H1 (cell line): ENCODE measurements at regions not wholly inside any gene's neighbourhood (a gene's known extent, or its start where the extent isn't known, plus 50 kb on each side); places are given as distances from the start of the nearest gene placed in this dataset.

Source experiments
- CTCF ChIA-PET: fragments of 300-600 bp; sonication (Branson Sonifier 250); formaldehyde crosslinking; loops from one replicate; lab custom pipeline; 2021; ENCODE audit not compliant: partially characterized antibody; lab: Charles Lee
- POLR2A ChIA-PET: fragments of 300-600 bp; sonication (Branson Sonifier 250); formaldehyde crosslinking; loops from one replicate; lab custom pipeline; 2021; ENCODE audit warnings: inconsistent platforms; ENCODE audit not compliant: partially characterized antibody; lab: Charles Lee
- DNase-seq, 2 experiments: peaks; one replicate each; pipeline versions ENCODE4 v3.0.0 to v3.0.0-alpha.2; 2010 to 2022; ENCODE audit warnings: low spot score in 2 of 2, low read depth in 1 of 2, mixed read lengths in 1 of 2
- FAIRE-seq: peaks from 2 replicates; lab custom pipeline; 2011; peaks lifted over from hg19 to GRCh38; lab: Jason Lieb, UNC
- H2AFZ ChIP-seq: 2 replicates; pipeline ENCODE4 v1.8.1; 2012; ENCODE audit warnings: low read length, inconsistent platforms
- H2AK5ac ChIP-seq: 2 replicates; pipeline ENCODE4 v1.6.1; 2013; ENCODE audit warnings: low read depth, low read length
- H2BK120ac ChIP-seq: replicated peaks from 2 replicates; pipeline ENCODE3; 2013; ENCODE audit warnings: low read depth, low read length, inconsistent platforms
- H2BK12ac ChIP-seq: 2 replicates; pipeline ENCODE4 v1.6.1; 2013; ENCODE audit warnings: low read depth, low read length
- H2BK15ac ChIP-seq: 2 replicates; pipeline ENCODE4 v1.6.1; 2013; ENCODE audit warnings: low read length
- H2BK20ac ChIP-seq: 2 replicates; pipeline ENCODE4 v1.6.1; 2013; ENCODE audit warnings: low read length
- H2BK5ac ChIP-seq: 2 replicates; pipeline ENCODE4 v1.6.1; 2013; ENCODE audit warnings: low read depth, low read length
- H3K14ac ChIP-seq: 2 replicates; pipeline ENCODE4 v1.6.1; 2013; ENCODE audit warnings: inconsistent platforms; ENCODE audit not compliant: insufficient read length
- H3K18ac ChIP-seq: 2 replicates; pipeline ENCODE4 v1.6.1; 2013; ENCODE audit warnings: low read length; ENCODE audit errors: extremely low read depth
- H3K23ac ChIP-seq: 2 replicates; pipeline ENCODE4 v1.6.1; 2013; ENCODE audit warnings: inconsistent platforms; ENCODE audit not compliant: insufficient read length
- H3K23me2 ChIP-seq: 2 replicates; pipeline ENCODE4 v1.6.1; 2013; ENCODE audit warnings: low read depth, low read length
- H3K27ac ChIP-seq: 2 replicates; pipeline ENCODE4 v1.6.1; 2011; ENCODE audit warnings: low read depth, low read length, inconsistent platforms
- H3K27me3 ChIP-seq, 4 experiments: replicated peaks in 1 of 4; 1 replicate in 1 of 4; 2 replicates in 3 of 4; pipeline versions ENCODE4 v1.6.1 to v1.8.1; 2011 to 2013; ENCODE audit warnings: low read length in 3 of 4, mild to moderate bottlenecking in 3 of 4, inconsistent platforms in 2 of 4, mixed read lengths in 2 of 4, moderate library complexity in 1 of 4; ENCODE audit not compliant: control insufficient read depth in 3 of 4, insufficient read depth in 3 of 4; ENCODE audit errors: extremely low read depth in 1 of 4
- H3K36me3 ChIP-seq, 4 experiments: 2 replicates each; pipeline versions ENCODE4 v1.6.1 to v1.8.1; 2011 to 2013; ENCODE audit warnings: mild to moderate bottlenecking in 4 of 4, low read length in 3 of 4, moderate library complexity in 2 of 4, control low read depth in 1 of 4, inconsistent platforms in 1 of 4; ENCODE audit not compliant: insufficient read depth in 4 of 4, control insufficient read depth in 2 of 4
- H3K4ac ChIP-seq: replicated peaks from 2 replicates; pipeline ENCODE3; 2013; ENCODE audit warnings: low read length, low read depth, mixed read lengths, inconsistent platforms; ENCODE audit not compliant: insufficient read length
- H3K4me1 ChIP-seq, 4 experiments: replicated peaks in 1 of 4; 1 replicate in 1 of 4; 2 replicates in 3 of 4; pipeline versions ENCODE4 v1.6.1 to v1.8.1; 2011 to 2013; ENCODE audit warnings: low read length in 3 of 4, inconsistent platforms in 2 of 4, mixed read lengths in 1 of 4; ENCODE audit not compliant: insufficient read depth in 4 of 4, control insufficient read depth in 3 of 4
- H3K4me2 ChIP-seq, 2 experiments: 2 replicates each; pipeline versions ENCODE4 v1.6.1 to v1.8.1; 2011 to 2013; ENCODE audit warnings: low read depth in 2 of 2, low read length in 2 of 2, control low read depth in 1 of 2, inconsistent platforms in 1 of 2, mild to moderate bottlenecking in 1 of 2; ENCODE audit not compliant: insufficient read depth in 1 of 2
- H3K4me3 ChIP-seq, 4 experiments: fragments of 200-600, 300-600 bp in 1 of 4; sonication (generic), shearing (Covaris generic), sonication (Bioruptor Twin) in 1 of 4; 2 replicates each; pipeline versions ENCODE4 v1.5.1 to v1.8.1; 2011 to 2016; ENCODE audit warnings: low read length in 4 of 4, low read depth in 3 of 4, control low read depth in 2 of 4, inconsistent platforms in 2 of 4, mild to moderate bottlenecking in 2 of 4, mixed read lengths in 1 of 4, moderate library complexity in 1 of 4; ENCODE audit not compliant: insufficient read depth in 2 of 4; ENCODE audit errors: extremely low read depth in 1 of 4
- H3K56ac ChIP-seq: replicated peaks from 2 replicates; pipeline ENCODE3; 2013; ENCODE audit warnings: low read depth, mild to moderate bottlenecking, mixed read lengths, low read length, inconsistent platforms; ENCODE audit not compliant: insufficient read length
- H3K79me1 ChIP-seq: 2 replicates; pipeline ENCODE4 v1.6.1; 2013; ENCODE audit warnings: low read depth, low read length, control low read depth
- H3K79me2 ChIP-seq, 2 experiments: 2 replicates each; pipeline versions ENCODE4 v1.6.1 to v1.8.1; 2012 to 2013; ENCODE audit warnings: low read length in 2 of 2, mild to moderate bottlenecking in 2 of 2, inconsistent platforms in 1 of 2; ENCODE audit not compliant: insufficient read depth in 2 of 2, control insufficient read depth in 1 of 2
- H3K9ac ChIP-seq, 4 experiments: replicated peaks in 1 of 4; 1 replicate in 1 of 4; 2 replicates in 3 of 4; pipeline versions ENCODE4 v1.6.1 to v1.8.1; 2011 to 2013; ENCODE audit warnings: low read depth in 3 of 4, low read length in 3 of 4, control low read depth in 2 of 4, mild to moderate bottlenecking in 2 of 4, moderate library complexity in 2 of 4, inconsistent platforms in 1 of 4; ENCODE audit errors: extremely low read depth in 1 of 4
- H3K9me3 ChIP-seq, 2 experiments: 2 replicates each; pipeline versions ENCODE4 v1.6.1 to v1.8.1; 2012 to 2013; ENCODE audit warnings: mild to moderate bottlenecking in 2 of 2, moderate library complexity in 2 of 2, control low read depth in 1 of 2, inconsistent platforms in 1 of 2, low read depth in 1 of 2, low read length in 1 of 2, mixed read lengths in 1 of 2; ENCODE audit not compliant: insufficient read depth in 2 of 2
- H4K20me1 ChIP-seq, 2 experiments: replicated peaks in 1 of 2; 2 replicates each; pipeline versions ENCODE3 to v1.8.1; 2011 to 2013; ENCODE audit warnings: inconsistent platforms in 2 of 2, low read length in 2 of 2, mild to moderate bottlenecking in 1 of 2; ENCODE audit not compliant: insufficient read depth in 2 of 2, control insufficient read depth in 1 of 2
- H4K5ac ChIP-seq: 2 replicates; pipeline ENCODE4 v1.6.1; 2013; ENCODE audit warnings: low read length, low read depth, mixed read lengths, inconsistent platforms; ENCODE audit not compliant: insufficient read length
- H4K8ac ChIP-seq: 2 replicates; pipeline ENCODE4 v1.8.0; 2013; ENCODE audit warnings: mild to moderate bottlenecking, moderate library complexity, low read length, inconsistent platforms; ENCODE audit not compliant: insufficient read depth; ENCODE audit errors: extremely low read depth
- H4K91ac ChIP-seq: replicated peaks from 2 replicates; pipeline ENCODE3; 2013; ENCODE audit warnings: low read length, mixed read lengths, inconsistent platforms; ENCODE audit not compliant: insufficient read length
- ATF3 ChIP-seq: IDR thresholded peaks from 2 replicates; pipeline ENCODE4 v1.6.1; 2011; ENCODE audit warnings: low read depth, mild to moderate bottlenecking, low read length; ENCODE audit not compliant: insufficient read depth
- CTBP2 ChIP-seq: IDR thresholded peaks from 2 replicates; pipeline ENCODE4 v1.7.0; 2011; ENCODE audit warnings: borderline replicate concordance, mild to moderate bottlenecking, moderate library complexity, mixed read lengths, low read length; ENCODE audit not compliant: insufficient read depth, insufficient read length
- EP300 ChIP-seq, 2 experiments: IDR thresholded peaks; 1 replicate in 1 of 2; 2 replicates in 1 of 2; pipeline ENCODE4 v1.6.1; 2011 to 2012; ENCODE audit warnings: low read depth in 2 of 2, low read length in 2 of 2, mild to moderate bottlenecking in 2 of 2, borderline replicate concordance in 1 of 2, inconsistent platforms in 1 of 2, moderate library complexity in 1 of 2
- HDAC2 ChIP-seq, 2 experiments: fragments of 300-600 bp in 1 of 2; sonication (generic) in 1 of 2; IDR thresholded peaks; 2 replicates each; pipeline ENCODE4 v1.6.1; 2011 to 2012; ENCODE audit warnings: low read depth in 2 of 2, low read length in 2 of 2, mild to moderate bottlenecking in 2 of 2, moderate library complexity in 2 of 2, borderline replicate concordance in 1 of 2, inconsistent platforms in 1 of 2
- KDM5A ChIP-seq: fragments of 200-600 bp; IDR thresholded peaks from 2 replicates; pipeline ENCODE4 v1.7.1; 2012; ENCODE audit warnings: mild to moderate bottlenecking, low read length, inconsistent platforms, mixed read lengths
- POLR2A ChIP-seq, 2 experiments: IDR thresholded peaks; 1 replicate in 1 of 2; 2 replicates in 1 of 2; pipeline ENCODE4 v1.6.1; 2011; ENCODE audit warnings: low read depth in 2 of 2, low read length in 2 of 2, mild to moderate bottlenecking in 2 of 2; ENCODE audit errors: control extremely low read depth in 1 of 2
- RAD21 ChIP-seq, 2 experiments: IDR thresholded peaks in 1 of 2; conservative IDR thresholded peaks in 1 of 2; 2 replicates each; pipeline ENCODE4 v1.6.1; 2011; ENCODE audit warnings: low read depth in 2 of 2, low read length in 2 of 2, improper control_type of control experiment in 1 of 2, inconsistent platforms in 1 of 2, mild to moderate bottlenecking in 1 of 2, moderate library complexity in 1 of 2
- SP1 ChIP-seq: IDR thresholded peaks from 2 replicates; pipeline ENCODE4 v1.6.1; 2011; ENCODE audit warnings: low read depth, low read length
- TAF1 ChIP-seq: IDR thresholded peaks from 2 replicates; pipeline ENCODE4 v1.6.1; 2011; ENCODE audit warnings: mild to moderate bottlenecking, low read depth, low read length
- WGBS, 2 experiments: shearing (Covaris generic) in 1 of 2; methylation state at CpG; one replicate each; pipeline versions ENCODE4 v1.1.6 to v1.1.7; 2013 to 2015; ENCODE audit warnings: low lambda C conversion rate in 2 of 2, mixed read lengths in 2 of 2, inconsistent platforms in 1 of 2, low coverage in 1 of 2, missing lambda C conversion rate in 1 of 2; ENCODE audit not compliant: insufficient replicate concordance in 2 of 2, insufficient coverage in 1 of 2, insufficient read length in 1 of 2; ENCODE audit errors: extremely low coverage in 1 of 2, missing lambda C conversion rate in 1 of 2; 5-methylcytosine and 5-hydroxymethylcytosine counted together
- TF ChIP-seq, protein P1 (sequence below), 3 experiments: IDR thresholded peaks; 1 replicate in 2 of 3; 2 replicates in 1 of 3; pipeline versions ENCODE4 v1.5.1 to v1.6.1; 2011; ENCODE audit warnings: low read length in 3 of 3, mild to moderate bottlenecking in 3 of 3, inconsistent platforms in 2 of 3, low read depth in 1 of 3, moderate library complexity in 1 of 3; ENCODE audit not compliant: insufficient read depth in 1 of 3; ENCODE audit errors: control extremely low read depth in 1 of 3

DNA sequence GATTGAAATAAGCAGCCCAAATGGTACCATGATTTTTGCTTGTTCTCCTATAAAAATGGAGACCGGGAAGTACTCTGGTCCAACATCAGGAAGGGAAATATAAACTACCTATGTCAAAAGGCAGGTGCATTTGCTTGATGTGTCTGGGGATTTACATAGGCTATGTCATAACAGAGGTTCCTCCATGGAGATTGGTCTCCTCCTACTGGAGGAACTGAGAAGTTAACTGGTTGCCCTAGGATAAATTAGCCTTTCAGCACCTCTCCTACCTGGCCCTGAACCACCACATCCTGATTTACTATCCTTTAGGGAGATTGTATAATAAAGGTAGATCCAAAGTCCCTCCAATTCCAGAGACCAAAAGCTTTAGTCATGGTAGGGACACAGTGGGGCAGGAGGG lies 1109.3 kb upstream of the B3GALT2 start:
- Histone ChIP-seq H3K4ac (no peak overlapping the region), H4K91ac (no peak overlapping the region), H2BK12ac (no peak overlapping the region), H3K14ac (no peak overlapping the region), H2AFZ (no peak overlapping the region), H3K4me3 (no peak overlapping the region), H2BK20ac (no peak overlapping the region), H3K9me3 (no peaks in the 10 kb centered on the region), H3K4me1 (peaks cover 0 to 3% (median 0%) of the 10 kb centered on the region in 4 experiments; a peak in 1 of 7 replicates), H3K18ac (no peak overlapping the region), H3K79me1 (no peaks in the 10 kb centered on the region), H3K9ac (no peak overlapping the region), H4K20me1 (no peaks in the 10 kb centered on the region), H3K36me3 (no peaks in the 10 kb centered on the region), H3K23ac (no peak overlapping the region), H2BK5ac (no peak overlapping the region), H2AK5ac (no peak overlapping the region), H3K56ac (no peak overlapping the region), H3K79me2 (no peaks in the 10 kb centered on the region), H4K5ac (no peak overlapping the region), H2BK120ac (no peak overlapping the region), H3K27me3 (no peaks in the 10 kb centered on the region), H4K8ac (no peak overlapping the region), H2BK15ac (no peak overlapping the region), H3K27ac (no peak overlapping the region), H3K23me2 (no peaks in the 10 kb centered on the region), H3K4me2 (no peak overlapping the region)
- 67% methylated on average over 1 of the region's 1 CpG; no CpG with 5 or more reads in 1 of the 2 experiments for WGBS, 2 experiments
- DNase-seq (no peak), FAIRE-seq (peak; percentile 63)
- ChIA-PET CTCF (interaction anchor here (1.0 to 2.8 kb wide), 6 partner anchors 68 to 203 kb away, joined by 3 to 16 read pairs (median 8); no protein-coding TSS in a partner anchor), POLR2A (no interaction called here)
- TF ChIP-seq POLR2A (IDR thresholded peaks at IDR 0.05; ENCODE audit: control extremely low read depth in 1 of 2, low read depth in 2 of 2, low read length in 2 of 2) (no peak), HDAC2 (IDR thresholded peaks at IDR 0.05; ENCODE audit: borderline replicate concordance in 1 of 2, low read depth in 2 of 2, low read length in 2 of 2) (no peak), KDM5A (no peak), TAF1 (no peak), EP300 (IDR thresholded peaks at IDR 0.05; ENCODE audit: borderline replicate concordance in 1 of 2, low read depth in 2 of 2, low read length in 2 of 2) (no peak), RAD21 (IDR thresholded peaks at IDR 0.05 in 1 of 2, conservative IDR thresholded peaks at IDR 0.05 in 1 of 2; ENCODE audit: low read depth in 2 of 2, low read length in 2 of 2) (peak; percentile 94), ATF3 (no peak), SP1 (no peak), CTBP2 (no peak)
- TF ChIP-seq, protein P1, sequence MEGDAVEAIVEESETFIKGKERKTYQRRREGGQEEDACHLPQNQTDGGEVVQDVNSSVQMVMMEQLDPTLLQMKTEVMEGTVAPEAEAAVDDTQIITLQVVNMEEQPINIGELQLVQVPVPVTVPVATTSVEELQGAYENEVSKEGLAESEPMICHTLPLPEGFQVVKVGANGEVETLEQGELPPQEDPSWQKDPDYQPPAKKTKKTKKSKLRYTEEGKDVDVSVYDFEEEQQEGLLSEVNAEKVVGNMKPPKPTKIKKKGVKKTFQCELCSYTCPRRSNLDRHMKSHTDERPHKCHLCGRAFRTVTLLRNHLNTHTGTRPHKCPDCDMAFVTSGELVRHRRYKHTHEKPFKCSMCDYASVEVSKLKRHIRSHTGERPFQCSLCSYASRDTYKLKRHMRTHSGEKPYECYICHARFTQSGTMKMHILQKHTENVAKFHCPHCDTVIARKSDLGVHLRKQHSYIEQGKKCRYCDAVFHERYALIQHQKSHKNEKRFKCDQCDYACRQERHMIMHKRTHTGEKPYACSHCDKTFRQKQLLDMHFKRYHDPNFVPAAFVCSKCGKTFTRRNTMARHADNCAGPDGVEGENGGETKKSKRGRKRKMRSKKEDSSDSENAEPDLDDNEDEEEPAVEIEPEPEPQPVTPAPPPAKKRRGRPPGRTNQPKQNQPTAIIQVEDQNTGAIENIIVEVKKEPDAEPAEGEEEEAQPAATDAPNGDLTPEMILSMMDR (IDR thresholded peaks at IDR 0.05; ENCODE audit: control extremely low read depth in 1 of 3, insufficient read depth in 1 of 3, low read depth in 1 of 3, low read length in 3 of 3): peak in 2 of 3 experiments; percentile 79 to 83; a peak in 3 of 4 replicates
